ENCODE measurements at regions not wholly inside any gene's neighbourhood (a gene's known extent, or its start where the extent isn't known, plus 50 kb on each side); places are given as distances from the start of the nearest gene placed in this dataset.

- no peaks in the 10 kb centered on the region for H3K27me3 ChIP-seq (replicated peaks; ENCODE audit: insufficient read depth)
- TF ChIP-seq CTCF (IDR thresholded peaks at IDR 0.05), result no peak
- no peaks in the 10 kb centered on the region for H3K9me3 ChIP-seq
- DNase-seq (ENCODE audit: low spot score) (no peak), ATAC-seq (ENCODE audit: insufficient number of reproducible peaks, low FRiP score, low read depth) (no peak)
- no peaks in the 10 kb centered on the region for H3K4me1 ChIP-seq (ENCODE audit: control insufficient read depth in 1 of 2, low read depth in 2 of 2)
- H3K36me3 ChIP-seq, result no peaks in the 10 kb centered on the region
- H3K27ac ChIP-seq, result no peak overlapping the region
- no peak overlapping the region for H3K4me3 ChIP-seq
These were observed 1045.3 kb downstream of the BRD1 start for GRCh38 chr22:48782326-48782725.

- Histone ChIP-seq H3K36me3 (no peaks in the 10 kb centered on the region), H3K4me3 (no peak overlapping the region), H3K4me1 (ENCODE audit: control insufficient read depth in 1 of 2, low read depth in 2 of 2) (no peaks in the 10 kb centered on the region), H3K27me3 (replicated peaks; ENCODE audit: insufficient read depth) (no peaks in the 10 kb centered on the region), H3K9me3 (no peaks in the 10 kb centered on the region), H3K27ac (no peak overlapping the region)
- no peak for TF ChIP-seq CTCF (IDR thresholded peaks at IDR 0.05)
- DNase-seq (ENCODE audit: low spot score) (no peak), ATAC-seq (ENCODE audit: insufficient number of reproducible peaks, low FRiP score, low read depth) (no peak)
These were observed 1045.8 kb downstream of the BRD1 start for GRCh38 chr22:48781868-48782267.

GRCh38 chr22:48781391-48781790 is 1046.3 kb downstream of the BRD1 start:
- H3K27me3 ChIP-seq (replicated peaks; ENCODE audit: insufficient read depth), result no peaks in the 10 kb centered on the region
- no peak for ATAC-seq (ENCODE audit: insufficient number of reproducible peaks, low FRiP score, low read depth)
- H3K36me3 ChIP-seq, result no peaks in the 10 kb centered on the region
- no peak for DNase-seq (ENCODE audit: low spot score)
- no peak overlapping the region for H3K27ac ChIP-seq
- no peak overlapping the region for H3K4me3 ChIP-seq
- no peak for TF ChIP-seq CTCF (IDR thresholded peaks at IDR 0.05)
- no peaks in the 10 kb centered on the region for H3K9me3 ChIP-seq
- no peaks in the 10 kb centered on the region for H3K4me1 ChIP-seq (ENCODE audit: control insufficient read depth in 1 of 2, low read depth in 2 of 2)

- no peak overlapping the region for H3K4me3 ChIP-seq
- H3K27me3 ChIP-seq (replicated peaks; ENCODE audit: insufficient read depth), result no peaks in the 10 kb centered on the region
- ATAC-seq (ENCODE audit: insufficient number of reproducible peaks, low FRiP score, low read depth), result no peak
- H3K4me1 ChIP-seq (ENCODE audit: control insufficient read depth in 1 of 2, low read depth in 2 of 2), result no peaks in the 10 kb centered on the region
- DNase-seq (ENCODE audit: low spot score), result no peak
- no peaks in the 10 kb centered on the region for H3K9me3 ChIP-seq
- no peak for TF ChIP-seq CTCF (IDR thresholded peaks at IDR 0.05)
- H3K36me3 ChIP-seq, result no peaks in the 10 kb centered on the region
- H3K27ac ChIP-seq, result no peak overlapping the region
These were observed 1046.9 kb downstream of the BRD1 start for GRCh38 chr22:48780597-48781277.

- Histone ChIP-seq H3K36me3 (no peaks in the 10 kb centered on the region), H3K9me3 (no peaks in the 10 kb centered on the region), H3K4me3 (no peak overlapping the region), H3K4me1 (ENCODE audit: control insufficient read depth in 1 of 2, low read depth in 2 of 2) (no peaks in the 10 kb centered on the region), H3K27me3 (replicated peaks; ENCODE audit: insufficient read depth) (no peaks in the 10 kb centered on the region), H3K27ac (no peak overlapping the region)
- no peak for TF ChIP-seq CTCF (IDR thresholded peaks at IDR 0.05)
- ATAC-seq (ENCODE audit: insufficient number of reproducible peaks, low FRiP score, low read depth) (no peak), DNase-seq (ENCODE audit: low spot score) (no peak)
These were observed 1047.7 kb downstream of the BRD1 start for GRCh38 chr22:48779661-48780596.
